Endodermal cell (in vitro differentiated cells): ENCODE measurements at regions not wholly inside any gene's neighbourhood (a gene's known extent, or its start where the extent isn't known, plus 50 kb on each side); places are given as distances from the start of the nearest gene placed in this dataset.

ENCODE experiments used
- DNase-seq: peaks from one replicate; pipeline ENCODE4 v3.0.0-alpha.2; 2017
- H3K27ac ChIP-seq: 2 replicates; pipeline ENCODE4 v1.5.1; 2013; ENCODE audit warnings: mild to moderate bottlenecking, low read depth, low read length, moderate library complexity
- H3K27me3 ChIP-seq: 2 replicates; pipeline ENCODE4 v1.6.1; 2013; ENCODE audit warnings: mild to moderate bottlenecking, low read length, moderate library complexity; ENCODE audit not compliant: insufficient read depth, control insufficient read depth, poor library complexity, severe bottlenecking
- H3K36me3 ChIP-seq: 2 replicates; pipeline ENCODE4 v1.7.0; 2013; ENCODE audit warnings: mild to moderate bottlenecking, low read length, moderate library complexity; ENCODE audit not compliant: control insufficient read depth, insufficient read depth
- H3K4me1 ChIP-seq: one replicate; pipeline ENCODE4 v1.7.0; 2013; ENCODE audit warnings: low read length; ENCODE audit not compliant: control insufficient read depth, insufficient read depth
- H3K4me3 ChIP-seq: 2 replicates; pipeline ENCODE4 v1.5.1; 2013; ENCODE audit warnings: mild to moderate bottlenecking, low read length, moderate library complexity
- H3K9ac ChIP-seq: 2 replicates; pipeline ENCODE4 v1.6.1; 2013; ENCODE audit warnings: mild to moderate bottlenecking, low read length, moderate library complexity; ENCODE audit not compliant: poor library complexity, severe bottlenecking; ENCODE audit errors: extremely low read depth
- H3K9me3 ChIP-seq: 2 replicates; pipeline ENCODE4 v1.6.1; 2013; ENCODE audit warnings: mild to moderate bottlenecking, low read length, moderate library complexity; ENCODE audit not compliant: control insufficient read depth
- H3K27ac Mint-ChIP-seq: 2 replicates; pipeline ENCODE4 v1.8.0; 2020; ENCODE audit warnings: mixed read lengths
- H3K27me3 Mint-ChIP-seq: 2 replicates; pipeline ENCODE4 v1.8.0; 2021; ENCODE audit warnings: mild to moderate bottlenecking, mixed read lengths; ENCODE audit not compliant: insufficient read depth
- H3K36me3 Mint-ChIP-seq: 2 replicates; pipeline ENCODE4 v1.8.0; 2020; ENCODE audit warnings: low read depth, mixed read lengths
- H3K4me1 Mint-ChIP-seq: 2 replicates; pipeline ENCODE4 v1.8.0; 2020; ENCODE audit warnings: mixed read lengths
- H3K4me3 Mint-ChIP-seq: 2 replicates; pipeline ENCODE4 v1.8.0; 2020; ENCODE audit warnings: mild to moderate bottlenecking, moderate library complexity, mixed read lengths
- H3K9me3 Mint-ChIP-seq: 2 replicates; pipeline ENCODE4 v1.8.0; 2020; ENCODE audit warnings: mild to moderate bottlenecking, mixed read lengths
- CTCF ChIP-seq: fragments of 200-600 bp; sonication (generic); conservative IDR thresholded peaks from 2 replicates; pipeline ENCODE4 v1.5.0; 2021; ENCODE audit warnings: antibody characterized with exemption, mild to moderate bottlenecking
- WGBS, 2 experiments: methylation state at CpG; one replicate each; pipeline versions ENCODE4 v1.1.5 to v1.1.7; 2013; ENCODE audit warnings: missing lambda C conversion rate in 2 of 2, mixed read lengths in 1 of 2; ENCODE audit not compliant: insufficient coverage in 1 of 2, insufficient read length in 1 of 2; 5-methylcytosine and 5-hydroxymethylcytosine counted together

DNA sequence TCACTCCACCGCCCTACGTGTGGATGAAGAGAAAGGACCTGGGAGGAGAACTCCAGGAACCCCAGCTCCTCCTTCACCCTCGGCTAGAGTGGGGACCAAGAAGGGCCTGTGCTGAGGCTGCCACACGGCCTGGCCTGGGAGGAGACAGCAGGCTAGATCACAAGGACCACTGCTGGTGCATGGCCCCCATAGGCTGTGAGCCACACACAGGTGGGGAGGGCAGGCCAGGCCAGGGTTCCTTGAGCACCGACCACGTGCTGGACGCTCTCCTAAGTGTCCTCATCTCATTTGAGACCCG is 1392.4 kb downstream of the TBC1D22A start:
- H3K4me1 ChIP-seq: no peaks in the 10 kb centered on the region
- no peak overlapping the region for H3K4me3 ChIP-seq
- WGBS, 2 experiments: 87 to 89% methylated on average over 4 to 8 of the region's 8 CpGs
- Mint-ChIP-seq H3K27me3 (no peaks in the 10 kb centered on the region), H3K4me1 (no peaks in the 10 kb centered on the region), H3K36me3 (no peaks in the 10 kb centered on the region), H3K4me3 (no peak overlapping the region), H3K27ac (no peak overlapping the region), H3K9me3 (no peaks in the 10 kb centered on the region)
- no peak for TF ChIP-seq CTCF
- no peak overlapping the region for H3K9ac ChIP-seq
- no peaks in the 10 kb centered on the region for H3K27me3 ChIP-seq
- H3K9me3 ChIP-seq: no peaks in the 10 kb centered on the region
- no peak overlapping the region for H3K27ac ChIP-seq
- no peak for DNase-seq
- no peaks in the 10 kb centered on the region for H3K36me3 ChIP-seq

DNA sequence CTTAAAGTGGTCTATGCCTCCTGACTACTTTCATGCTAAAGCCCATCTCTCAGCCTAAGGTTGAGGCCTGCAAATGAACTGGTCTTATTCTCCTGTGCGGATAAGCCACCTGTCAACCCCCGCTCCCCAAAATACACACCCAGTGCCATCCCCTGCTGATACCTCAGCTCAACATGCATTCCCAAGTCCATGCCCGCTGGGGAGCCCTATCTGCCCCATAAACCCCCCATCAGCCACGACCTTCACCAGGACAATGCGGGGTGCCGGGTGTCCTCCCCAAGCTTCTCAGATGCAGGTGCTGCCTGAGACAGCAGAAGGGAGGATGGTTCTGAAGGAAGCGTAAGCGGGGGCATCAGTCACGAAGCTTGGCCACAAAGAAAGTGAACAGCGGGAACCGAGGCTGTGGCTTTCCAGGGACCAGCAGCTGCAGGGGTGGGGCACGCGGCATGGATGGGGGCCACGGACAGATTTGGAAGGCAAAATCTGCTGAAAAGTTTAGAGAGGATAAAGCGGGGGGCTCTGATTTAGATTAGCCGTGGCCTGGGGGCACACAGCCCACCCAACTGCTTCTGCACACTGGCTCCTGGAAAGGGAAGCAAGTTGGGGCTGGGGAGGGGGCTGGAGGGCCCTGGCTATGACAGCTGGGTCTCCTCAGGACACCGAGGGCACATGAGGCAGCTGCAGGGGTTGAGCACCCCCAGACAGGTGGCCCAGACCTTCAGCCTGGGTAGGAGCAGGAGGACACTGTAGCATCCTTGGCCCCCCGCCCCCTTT is 1391.9 kb downstream of the TBC1D22A start:
- no peak for DNase-seq
- H3K4me3 Mint-ChIP-seq: no peak overlapping the region
- no peak overlapping the region for H3K27ac ChIP-seq
- H3K36me3 Mint-ChIP-seq: no peaks in the 10 kb centered on the region
- H3K27ac Mint-ChIP-seq: no peak overlapping the region
- H3K9me3 ChIP-seq: no peaks in the 10 kb centered on the region
- H3K36me3 ChIP-seq: no peaks in the 10 kb centered on the region
- 94 to 95% methylated on average over 11 to 18 of the region's 18 CpGs for WGBS, 2 experiments
- no peaks in the 10 kb centered on the region for H3K27me3 Mint-ChIP-seq
- H3K27me3 ChIP-seq: no peaks in the 10 kb centered on the region
- no peak overlapping the region for H3K4me3 ChIP-seq
- TF ChIP-seq CTCF: no peak
- no peak overlapping the region for H3K9ac ChIP-seq
- no peaks in the 10 kb centered on the region for H3K9me3 Mint-ChIP-seq
- H3K4me1 ChIP-seq: no peaks in the 10 kb centered on the region
- no peaks in the 10 kb centered on the region for H3K4me1 Mint-ChIP-seq

DNA sequence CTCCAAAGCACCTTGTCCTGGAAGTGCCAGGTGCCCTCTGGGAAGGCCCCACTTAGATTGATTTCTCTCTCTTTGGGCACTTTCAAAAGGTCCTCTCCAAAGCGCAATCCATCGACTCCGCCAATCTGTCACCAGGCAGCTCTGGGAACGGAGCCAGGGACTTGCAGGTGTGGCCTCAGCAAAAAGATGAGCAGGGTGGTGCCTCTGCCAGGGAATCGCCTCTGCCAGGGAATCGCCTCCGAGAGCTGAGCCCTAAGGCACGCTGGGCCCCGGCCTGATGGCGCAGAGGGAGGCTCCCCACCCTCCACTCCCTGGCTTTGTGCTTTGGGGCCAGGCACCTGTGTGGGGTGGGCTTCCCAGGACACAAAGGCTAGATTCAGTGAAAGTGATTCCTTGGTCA is 1391.3 kb downstream of the TBC1D22A start:
- Mint-ChIP-seq H3K9me3 (no peaks in the 10 kb centered on the region), H3K36me3 (no peaks in the 10 kb centered on the region), H3K27me3 (no peaks in the 10 kb centered on the region), H3K4me3 (no peak overlapping the region), H3K4me1 (no peaks in the 10 kb centered on the region), H3K27ac (no peak overlapping the region)
- H3K27ac ChIP-seq: no peak overlapping the region
- H3K4me1 ChIP-seq: no peaks in the 10 kb centered on the region
- no peaks in the 10 kb centered on the region for H3K9me3 ChIP-seq
- H3K36me3 ChIP-seq: no peaks in the 10 kb centered on the region
- no peak for DNase-seq
- WGBS, 2 experiments: 94 to 98% methylated on average over 4 to 10 of the region's 10 CpGs
- H3K27me3 ChIP-seq: no peaks in the 10 kb centered on the region
- no peak overlapping the region for H3K9ac ChIP-seq
- H3K4me3 ChIP-seq: no peak overlapping the region
- TF ChIP-seq CTCF: no peak
